Activated CD4-positive, alpha-beta T cell treated with anti-CD3 and anti-CD28 coated beads for 1 hour (primary cell): ENCODE measurements at regions not wholly inside any gene's neighbourhood (a gene's known extent, or its start where the extent isn't known, plus 50 kb on each side); places are given as distances from the start of the nearest gene placed in this dataset.

ENCODE experiments used
- DNase-seq: peaks from one replicate; pipeline ENCODE4 v3.0.0-alpha.2; 2020

GRCh38 chr16:86124321-86124720 is 225.4 kb downstream of the IRF8 start:
- no peak for DNase-seq

- DNase-seq, result no peak
These were observed 227.9 kb downstream of the IRF8 start for GRCh38 chr16:86126891-86127290.

GRCh38 chr16:86127366-86127765 is 228.4 kb downstream of the IRF8 start:
- no peak for DNase-seq

- no peak for DNase-seq
These were observed 229.3 kb downstream of the IRF8 start for GRCh38 chr16:86128246-86128645.

- DNase-seq, result no peak
These were observed 230.6 kb downstream of the IRF8 start for GRCh38 chr16:86129541-86129940.

- DNase-seq, result no peak
These were observed 234.4 kb downstream of the IRF8 start for GRCh38 chr16:86133377-86133776.

GRCh38 chr16:86133847-86134375 is 234.9 kb downstream of the IRF8 start:
- DNase-seq, result no peak

GRCh38 chr16:86134802-86135461 is 236.0 kb downstream of the IRF8 start:
- no peak for DNase-seq

- DNase-seq, result no peak
These were observed 238.4 kb downstream of the IRF8 start for GRCh38 chr16:86137359-86137758.

- no peak for DNase-seq
These were observed 239.4 kb downstream of the IRF8 start for GRCh38 chr16:86138121-86139085.

GRCh38 chr16:86142801-86143236 is 243.9 kb downstream of the IRF8 start:
- no peak for DNase-seq

GRCh38 chr16:86143666-86144065 is 244.7 kb downstream of the IRF8 start:
- DNase-seq, result no peak

- no peak for DNase-seq
These were observed 246.7 kb downstream of the IRF8 start for GRCh38 chr16:86145669-86146068.

- DNase-seq, result no peak
These were observed 251.8 kb downstream of the IRF8 start for GRCh38 chr16:86150641-86151238.

- no peak for DNase-seq
These were observed 252.4 kb downstream of the IRF8 start for GRCh38 chr16:86151239-86151851.

- DNase-seq, result no peak
These were observed 257.2 kb downstream of the IRF8 start for GRCh38 chr16:86156155-86156554.

- DNase-seq, result no peak
These were observed 258.8 kb downstream of the IRF8 start for GRCh38 chr16:86157616-86158247.

- no peak for DNase-seq
These were observed 259.9 kb downstream of the IRF8 start for GRCh38 chr16:86158688-86159360.

GRCh38 chr16:86165479-86165878 is 266.5 kb downstream of the IRF8 start:
- DNase-seq, result no peak

- no peak for DNase-seq
These were observed 267.5 kb downstream of the IRF8 start for GRCh38 chr16:86166414-86166813.

- DNase-seq, result no peak
These were observed 268.1 kb downstream of the IRF8 start for GRCh38 chr16:86167061-86167460.

GRCh38 chr16:86170720-86171119 is 271.8 kb downstream of the IRF8 start:
- DNase-seq, result no peak
